Mammary epithelial cell (primary cell): ENCODE measurements at regions not wholly inside any gene's neighbourhood (a gene's known extent, or its start where the extent isn't known, plus 50 kb on each side); places are given as distances from the start of the nearest gene placed in this dataset.

Experiments
- EZH2 ChIP-seq: IDR thresholded peaks from 2 replicates; pipeline ENCODE4 v1.6.1; 2012; ENCODE audit warnings: low read length, inconsistent platforms, borderline replicate concordance
- TF ChIP-seq, protein P1 (sequence below), 2 donors: IDR thresholded peaks in 1 of 2; conservative IDR thresholded peaks in 1 of 2; 2 replicates each; pipeline ENCODE4 v1.5.1; 2011 to 2012; ENCODE audit warnings: inconsistent platforms in 2 of 2, low read length in 2 of 2, mild to moderate bottlenecking in 2 of 2, control low read depth in 1 of 2, low read depth in 1 of 2; ENCODE audit not compliant: insufficient read depth in 1 of 2; ENCODE audit errors: extremely low read depth in 1 of 2

- TF ChIP-seq, protein P1, sequence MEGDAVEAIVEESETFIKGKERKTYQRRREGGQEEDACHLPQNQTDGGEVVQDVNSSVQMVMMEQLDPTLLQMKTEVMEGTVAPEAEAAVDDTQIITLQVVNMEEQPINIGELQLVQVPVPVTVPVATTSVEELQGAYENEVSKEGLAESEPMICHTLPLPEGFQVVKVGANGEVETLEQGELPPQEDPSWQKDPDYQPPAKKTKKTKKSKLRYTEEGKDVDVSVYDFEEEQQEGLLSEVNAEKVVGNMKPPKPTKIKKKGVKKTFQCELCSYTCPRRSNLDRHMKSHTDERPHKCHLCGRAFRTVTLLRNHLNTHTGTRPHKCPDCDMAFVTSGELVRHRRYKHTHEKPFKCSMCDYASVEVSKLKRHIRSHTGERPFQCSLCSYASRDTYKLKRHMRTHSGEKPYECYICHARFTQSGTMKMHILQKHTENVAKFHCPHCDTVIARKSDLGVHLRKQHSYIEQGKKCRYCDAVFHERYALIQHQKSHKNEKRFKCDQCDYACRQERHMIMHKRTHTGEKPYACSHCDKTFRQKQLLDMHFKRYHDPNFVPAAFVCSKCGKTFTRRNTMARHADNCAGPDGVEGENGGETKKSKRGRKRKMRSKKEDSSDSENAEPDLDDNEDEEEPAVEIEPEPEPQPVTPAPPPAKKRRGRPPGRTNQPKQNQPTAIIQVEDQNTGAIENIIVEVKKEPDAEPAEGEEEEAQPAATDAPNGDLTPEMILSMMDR (conservative IDR thresholded peaks at IDR 0.05 in 1 of 2, IDR thresholded peaks at IDR 0.05 in 1 of 2; ENCODE audit: extremely low read depth in 1 of 2, insufficient read depth in 1 of 2, low read depth in 1 of 2, low read length in 2 of 2), result no peak
- TF ChIP-seq EZH2, result no peak
These were observed 141.7 kb upstream of the SERPINE2 start for GRCh38 chr2:224180810-224181209.
